HepG2 (cell line): ENCODE measurements at regions not wholly inside any gene's neighbourhood (a gene's known extent, or its start where the extent isn't known, plus 50 kb on each side); places are given as distances from the start of the nearest gene placed in this dataset.

ENCODE experiments used
- ATAC-seq: fragments of 200-7000 bp; cut with Tn5 transposase; 3 replicates; pipeline ENCODE4 v1.9.1; 2020; ENCODE audit warnings: mild to moderate bottlenecking, moderate library complexity
- BruUV-seq: library from RNA; stranded (reverse); fragments of 400-500 nt; replicated peaks from 2 replicates; lab custom pipeline; 2021; lab: Mats Ljungman, UMichigan
- CTCF ChIA-PET: fragments of 300-600 bp; formaldehyde crosslinking; extraction: SDS; loops from one replicate; lab custom pipeline; 2021; ENCODE audit warnings: low total read pairs, inconsistent platforms, low intra/inter-chr PET ratio; lab: Yijun Ruan, JAX
- POLR2A ChIA-PET: fragments of 350-600 bp; sonication (Branson Sonifier 250); formaldehyde crosslinking; loops from one replicate; lab custom pipeline; 2020; ENCODE audit warnings: antibody characterized with exemption, inconsistent platforms; lab: Yijun Ruan, JAX
- DNase-seq: peaks from one replicate; pipeline ENCODE4 v3.0.0-alpha.2; 2015; ENCODE audit warnings: low spot score
- FAIRE-seq: peaks from 3 replicates; lab custom pipeline; 2011; peaks lifted over from hg19 to GRCh38; lab: Jason Lieb, UNC
- H2AFZ ChIP-seq: one replicate; pipeline ENCODE4 v1.6.1; 2011; ENCODE audit warnings: low read length, inconsistent platforms
- H3K27ac ChIP-seq: fragments of 300-600 bp; 3 replicates; pipeline ENCODE4 v1.8.0; 2011; ENCODE audit warnings: mixed run types, mild to moderate bottlenecking, mixed read lengths, low read length, inconsistent platforms; ENCODE audit not compliant: insufficient read depth; ENCODE audit errors: extremely low read length
- H3K27me3 ChIP-seq, 2 experiments: fragments of 200-600 bp in 1 of 2; 2 replicates in 1 of 2; 3 replicates in 1 of 2; pipeline versions ENCODE4 v1.6.0 to v1.8.0; 2011; ENCODE audit warnings: low read length in 2 of 2, mild to moderate bottlenecking in 2 of 2, moderate library complexity in 2 of 2, inconsistent platforms in 1 of 2; ENCODE audit not compliant: insufficient read depth in 2 of 2, control insufficient read depth in 1 of 2
- H3K36me3 ChIP-seq, 2 experiments: fragments of 200-600 bp in 1 of 2; replicated peaks in 1 of 2; 2 replicates in 1 of 2; 3 replicates in 1 of 2; pipeline versions ENCODE4 v1.5.1 to v1.8.0; 2011; ENCODE audit warnings: low read length in 2 of 2, inconsistent platforms in 1 of 2; ENCODE audit not compliant: insufficient read depth in 2 of 2, control insufficient read depth in 1 of 2
- H3K4me1 ChIP-seq: 2 replicates; pipeline ENCODE4 v1.5.1; 2012; ENCODE audit warnings: low read length, inconsistent platforms; ENCODE audit not compliant: insufficient read depth
- H3K4me2 ChIP-seq: 2 replicates; pipeline ENCODE4 v1.6.0; 2011; ENCODE audit warnings: low read depth, low read length, inconsistent platforms
- H3K4me3 ChIP-seq, 3 experiments: fragments of 200-600 bp in 1 of 3; sonication (generic), shearing (Covaris generic) in 1 of 3; replicated peaks in 1 of 3; 2 replicates each; pipeline ENCODE4 v1.5.1; 2011 to 2016; ENCODE audit warnings: low read length in 3 of 3, inconsistent platforms in 2 of 3, low read depth in 2 of 3, mild to moderate bottlenecking in 2 of 3, control low read depth in 1 of 3, mixed read lengths in 1 of 3; ENCODE audit not compliant: insufficient read depth in 1 of 3
- H3K79me2 ChIP-seq: one replicate; pipeline ENCODE4 v1.6.1; 2011; ENCODE audit warnings: low read length, inconsistent platforms; ENCODE audit not compliant: insufficient read depth
- H3K9ac ChIP-seq: 2 replicates; pipeline ENCODE4 v1.6.0; 2011; ENCODE audit warnings: mild to moderate bottlenecking, low read depth, low read length, inconsistent platforms; ENCODE audit not compliant: insufficient read depth
- H3K9me3 ChIP-seq: 2 replicates; pipeline ENCODE4 v1.5.1; 2012; ENCODE audit warnings: mild to moderate bottlenecking, low read length
- H4K20me1 ChIP-seq: 2 replicates; pipeline ENCODE4 v1.6.0; 2011; ENCODE audit warnings: inconsistent platforms, mild to moderate bottlenecking, low read length, moderate library complexity; ENCODE audit not compliant: insufficient read depth
- KMT2A ChIP-seq: sonication (generic); formaldehyde crosslinking; IDR thresholded peaks from 2 replicates; pipeline ENCODE4 v1.4.0; 2020; ENCODE audit warnings: missing genetic modification reagents
- POGZ ChIP-seq: sonication (generic); formaldehyde crosslinking; IDR thresholded peaks from 2 replicates; pipeline ENCODE4 v1.4.0; 2020; ENCODE audit warnings: mild to moderate bottlenecking, missing genetic modification reagents
- RELA ChIP-seq: sonication (generic); formaldehyde crosslinking; IDR thresholded peaks from 2 replicates; pipeline ENCODE4 v1.4.0; 2020; ENCODE audit warnings: missing genetic modification reagents
- RORA ChIP-seq: sonication (generic); formaldehyde crosslinking; IDR thresholded peaks from 2 replicates; pipeline ENCODE4 v1.5.0; 2020; ENCODE audit warnings: mild to moderate bottlenecking, missing genetic modification reagents, moderate library complexity
- ZEB1 ChIP-seq: IDR thresholded peaks from 2 replicates; pipeline ENCODE4 v1.6.1; 2012; ENCODE audit warnings: mild to moderate bottlenecking, low read depth, inconsistent platforms; ENCODE audit not compliant: insufficient replicate concordance
- ZNF616 ChIP-seq: sonication (generic); formaldehyde crosslinking; IDR thresholded peaks from 2 replicates; pipeline ENCODE4 v1.5.0; 2020; ENCODE audit warnings: low read depth, mild to moderate bottlenecking, missing genetic modification reagents
- ZNF678 ChIP-seq: sonication (generic); formaldehyde crosslinking; IDR thresholded peaks from 2 replicates; pipeline ENCODE4 v1.4.0; 2020; ENCODE audit warnings: mild to moderate bottlenecking, missing genetic modification reagents
- WGBS: methylation state at CpG from one replicate; pipeline ENCODE4 v1.1.6; 2017; ENCODE audit warnings: low lambda C conversion rate; 5-methylcytosine and 5-hydroxymethylcytosine counted together
- in situ Hi-C: cut with HindIII; loops from 2 replicates; pipeline ENCODE4 v1.10.0; 2017; ENCODE audit warnings: low pct_unique_long_range_greater_than_20kb; ENCODE audit not compliant: extremely low pct_ligation_motif_present
- intact Hi-C: fragments of 100-400 bp; cut with micrococcal nuclease; formaldehyde crosslinking; loops from one replicate; pipeline ENCODE4 v1.10.0; 2022; ENCODE audit not compliant: unreplicated experiment

DNA sequence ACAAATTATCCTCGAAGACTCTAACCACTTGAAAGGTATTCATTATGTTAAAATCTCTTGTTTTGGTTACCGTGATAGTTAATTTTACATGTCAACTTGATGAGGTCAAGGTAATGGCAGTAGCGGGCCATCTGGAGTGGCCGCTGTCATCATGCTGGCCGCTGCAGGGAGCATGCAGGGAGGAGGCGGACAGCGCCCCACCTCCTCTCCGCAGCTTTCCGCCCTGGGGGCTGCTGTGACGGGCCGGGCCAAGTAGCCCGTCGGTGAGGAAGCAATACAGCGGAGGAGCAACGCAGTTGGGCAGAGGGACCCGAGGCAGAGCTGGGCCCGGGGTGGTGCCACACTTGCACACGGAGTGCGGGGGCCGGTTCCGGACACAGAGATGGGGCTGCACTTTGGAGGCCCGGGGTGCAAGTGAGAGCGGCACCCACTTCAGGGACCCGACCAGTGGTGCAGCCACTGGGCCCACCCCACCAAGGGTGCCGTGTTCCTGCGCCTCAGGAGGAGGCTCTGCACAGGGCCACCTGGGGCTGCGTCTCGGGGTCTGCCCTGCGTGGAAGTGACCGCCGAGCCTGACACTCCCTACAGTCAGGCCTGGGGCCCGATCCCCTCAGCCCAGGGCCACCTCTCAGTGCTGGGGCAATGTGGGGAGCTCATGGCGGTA, 452.4 kb downstream of the LRATD1 start (continued):
- no peak for TF ChIP-seq ZNF678 (CRISPR knock-in tag)
- no peak for TF ChIP-seq RELA (CRISPR knock-in tag)
- no peak for TF ChIP-seq KMT2A
- TF ChIP-seq, all 625 proteins: peak for 0

DNA sequence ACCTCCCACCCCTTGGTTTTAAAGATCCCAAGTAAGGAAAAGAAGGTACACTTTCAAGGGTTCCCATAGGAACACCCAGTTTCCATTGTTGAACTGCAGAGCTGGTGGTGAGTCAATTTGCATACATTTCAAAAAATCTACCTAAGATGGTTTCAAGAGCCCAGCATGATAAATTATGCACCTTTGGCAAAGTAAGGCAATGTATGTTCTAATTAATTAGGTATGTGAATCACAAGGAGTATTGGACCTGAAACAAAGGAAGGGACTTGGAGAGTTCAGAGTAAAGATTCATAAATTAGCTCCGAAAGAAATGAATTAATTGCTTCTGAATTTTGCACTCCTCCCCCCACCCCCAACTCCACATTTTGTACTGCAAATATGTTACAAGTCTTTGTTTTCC, 459.7 kb downstream of the LRATD1 start:
- DNase-seq (no peak), FAIRE-seq (no peak), ATAC-seq (no peak)
- Histone ChIP-seq H3K4me3 (no peak overlapping the region), H3K4me2 (no peak overlapping the region), H3K27ac (no peak overlapping the region), H3K4me1 (no peaks in the 10 kb centered on the region), H2AFZ (no peak overlapping the region), H3K79me2 (no peaks in the 10 kb centered on the region), H4K20me1 (no peaks in the 10 kb centered on the region), H3K9ac (no peak overlapping the region), H3K9me3 (no peaks in the 10 kb centered on the region), H3K36me3 (no peaks in the 10 kb centered on the region), H3K27me3 (peaks cover 0 to 25% of the 10 kb centered on the region in 2 experiments; a peak in 2 of 5 replicates)
- no TSS peak for BruUV-seq
- intact Hi-C loops, result no loop called here
- 2% methylated on average over 1 of the region's 1 CpG for WGBS
- ChIA-PET CTCF (no interaction called here), POLR2A (no interaction called here)
- in situ Hi-C loops, result no loop called here
- no peak for TF ChIP-seq ZEB1
- TF ChIP-seq POGZ (CRISPR knock-in tag), result no peak

DNA sequence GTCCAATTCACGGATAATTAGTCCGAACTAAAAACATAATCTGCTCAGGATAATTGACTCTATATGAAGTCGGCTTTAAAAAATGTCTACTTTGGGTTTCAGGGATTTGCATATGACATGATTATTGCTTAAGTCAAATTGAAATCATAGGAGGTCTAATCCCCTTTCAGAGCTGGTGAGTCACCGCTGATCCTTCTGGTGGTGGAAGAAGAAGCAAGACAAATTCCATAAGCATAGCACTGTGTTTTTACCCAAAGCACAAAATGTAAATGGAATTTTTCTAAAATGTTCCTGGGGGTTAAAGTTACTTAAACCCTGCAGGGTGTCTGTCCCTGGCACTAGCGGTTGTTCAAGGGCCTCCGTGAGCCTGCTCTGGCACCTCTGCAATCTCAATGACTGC, 460.2 kb downstream of the LRATD1 start:
- no peak overlapping the region for H3K9ac ChIP-seq
- H3K9me3 ChIP-seq, result no peaks in the 10 kb centered on the region
- TF ChIP-seq ZNF616 (CRISPR knock-in tag) (no peak), RORA (CRISPR knock-in tag) (no peak)
- DNase-seq, result no peak
- H3K27me3 ChIP-seq, result peaks cover 0 to 25% of the 10 kb centered on the region in 2 experiments; a peak in 2 of 5 replicates
- H4K20me1 ChIP-seq, result no peaks in the 10 kb centered on the region
- H3K79me2 ChIP-seq, result no peaks in the 10 kb centered on the region
- CTCF ChIA-PET, result no interaction called here
- in situ Hi-C loops, result no loop called here
- ATAC-seq, result no peak
- BruUV-seq, result no TSS peak
- H3K4me2 ChIP-seq, result no peak overlapping the region
- H3K4me1 ChIP-seq, result no peaks in the 10 kb centered on the region
- intact Hi-C loops, result no loop called here
- no peaks in the 10 kb centered on the region for H3K36me3 ChIP-seq
- POLR2A ChIA-PET, result no interaction called here
- H3K27ac ChIP-seq, result no peak overlapping the region
- H2AFZ ChIP-seq, result no peak overlapping the region
- no peak for FAIRE-seq
- 18% methylated on average over 6 of the region's 6 CpGs for WGBS
- no peak overlapping the region for H3K4me3 ChIP-seq
